ENCODE measurements at regions not wholly inside any gene's neighbourhood (a gene's known extent, or its start where the extent isn't known, plus 50 kb on each side); places are given as distances from the start of the nearest gene placed in this dataset.

GRCh38 chr4:117447925-117448324 is 362.5 kb upstream of the TRAM1L1 start:
- no peak for DNase-seq

GRCh38 chr4:117455088-117455487 is 369.7 kb upstream of the TRAM1L1 start:
- no peak for DNase-seq

DNA sequence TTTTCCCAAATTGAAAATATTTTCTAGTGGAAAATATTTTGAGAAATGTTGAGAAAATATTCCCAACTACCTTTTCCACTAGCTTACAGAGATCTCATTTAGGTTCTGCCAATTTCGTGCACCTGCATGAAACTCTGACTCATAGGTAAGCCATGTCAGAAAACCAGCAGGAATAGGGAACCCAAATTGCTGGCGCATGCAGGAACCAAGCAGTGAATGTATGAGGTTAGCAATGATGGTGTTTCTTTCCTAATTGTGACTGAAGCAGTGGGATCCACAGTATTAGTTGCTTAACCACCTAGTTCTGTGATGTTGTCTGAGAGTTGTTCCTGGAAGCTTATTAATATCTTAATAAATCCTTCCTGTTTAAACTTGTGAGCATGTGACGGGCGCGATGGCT is 381.0 kb upstream of the TRAM1L1 start:
- no peak for DNase-seq

DNA sequence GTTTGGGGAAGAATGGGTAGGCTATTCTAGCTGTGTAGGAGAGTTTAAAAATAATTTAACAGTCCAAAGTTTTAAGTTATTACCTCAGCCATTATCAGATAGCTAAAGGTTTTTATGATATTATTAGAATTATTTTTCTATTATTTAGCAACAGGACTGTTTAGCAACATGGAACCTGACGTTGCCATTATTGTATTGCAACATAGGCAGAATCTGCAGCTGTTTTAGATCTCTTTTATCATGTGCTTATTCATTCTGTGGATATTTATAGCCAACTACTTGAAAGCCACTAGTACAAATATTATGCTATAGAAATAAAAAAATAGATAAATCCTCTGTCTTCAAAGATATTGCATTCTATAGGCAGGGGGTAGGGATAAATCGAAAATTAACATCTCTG is 382.0 kb upstream of the TRAM1L1 start:
- no peak for DNase-seq

DNA sequence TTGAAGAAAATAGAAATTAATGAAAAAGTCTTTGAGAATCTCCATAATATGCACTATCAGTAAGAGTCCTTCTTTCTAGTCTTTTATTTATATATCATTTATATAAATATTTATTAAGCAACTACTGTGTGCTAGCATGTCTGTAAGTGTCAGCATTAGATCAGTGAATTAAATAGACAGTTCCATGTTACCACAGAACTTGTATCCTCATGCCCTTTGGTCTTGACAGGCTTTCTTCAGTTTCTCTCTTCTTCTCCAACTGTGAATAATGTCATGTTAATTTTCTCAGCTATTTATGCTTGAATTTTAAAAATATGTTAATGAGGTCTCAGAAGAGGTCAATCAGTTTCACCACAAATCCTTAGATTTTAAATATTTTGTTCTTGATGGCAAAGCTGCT is 389.6 kb upstream of the TRAM1L1 start:
- DNase-seq: no peak

GRCh38 chr4:117477925-117478324 is 392.5 kb upstream of the TRAM1L1 start:
- DNase-seq: no peak

DNA sequence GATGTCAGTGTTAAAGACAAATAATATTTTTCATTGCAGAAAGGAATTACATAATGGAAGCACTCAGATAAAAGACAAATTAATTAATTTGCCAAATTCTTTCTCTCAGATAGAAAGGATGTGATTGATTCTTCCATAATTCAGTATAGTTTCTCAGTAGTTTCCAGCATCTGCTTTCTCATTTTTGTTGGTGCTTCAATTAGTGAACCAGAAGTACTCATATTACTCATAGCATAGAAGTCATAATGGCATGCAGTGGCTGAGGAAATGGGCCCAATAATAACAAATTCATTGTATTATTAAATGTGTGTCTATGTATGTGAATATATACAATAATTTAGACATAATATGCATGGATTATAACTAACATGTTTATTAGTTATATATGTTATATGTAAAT is 393.3 kb upstream of the TRAM1L1 start:
- DNase-seq: no peak

DNA sequence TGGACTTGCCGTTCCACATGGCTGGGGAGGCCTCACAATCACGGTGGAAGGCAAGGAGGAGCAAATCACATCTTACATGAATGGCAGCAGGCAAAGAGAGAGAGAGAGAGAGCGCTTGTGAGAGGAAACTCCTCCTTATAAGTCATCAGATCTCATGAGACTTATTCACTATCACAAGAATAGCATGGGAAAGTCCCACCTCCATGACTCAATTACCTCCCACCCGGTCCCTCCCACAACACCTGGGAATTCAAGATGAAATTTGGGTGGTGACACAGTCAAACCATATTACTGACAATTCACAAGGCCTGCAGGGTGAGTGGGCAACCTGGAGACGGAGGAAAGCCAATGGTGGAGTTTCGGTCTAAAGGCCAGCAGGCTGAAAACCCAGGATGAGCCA is 394.3 kb upstream of the TRAM1L1 start:
- no peak for DNase-seq

DNA sequence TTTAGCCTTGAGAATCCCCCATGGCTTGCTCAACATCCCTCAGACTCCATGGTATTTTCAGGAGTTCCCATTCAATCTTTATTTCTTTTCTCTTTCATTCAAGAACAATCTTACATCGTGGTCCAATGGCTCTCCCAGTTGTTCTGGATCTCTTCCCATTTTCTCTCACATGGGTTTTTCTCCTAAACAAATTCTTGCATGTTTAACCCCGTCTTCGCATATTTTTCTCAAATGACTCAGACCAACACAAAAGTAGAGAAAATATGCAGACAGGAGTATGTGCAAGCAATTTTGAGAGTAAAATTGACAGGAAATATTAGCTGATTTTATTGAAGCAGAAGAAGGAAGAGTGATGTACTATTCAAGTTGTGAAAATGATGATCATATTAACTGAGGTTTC is 396.4 kb upstream of the TRAM1L1 start:
- DNase-seq: no peak

- no peak for DNase-seq
Measured at GRCh38 chr4:117488692-117489091, 403.3 kb upstream of the TRAM1L1 start.

DNA sequence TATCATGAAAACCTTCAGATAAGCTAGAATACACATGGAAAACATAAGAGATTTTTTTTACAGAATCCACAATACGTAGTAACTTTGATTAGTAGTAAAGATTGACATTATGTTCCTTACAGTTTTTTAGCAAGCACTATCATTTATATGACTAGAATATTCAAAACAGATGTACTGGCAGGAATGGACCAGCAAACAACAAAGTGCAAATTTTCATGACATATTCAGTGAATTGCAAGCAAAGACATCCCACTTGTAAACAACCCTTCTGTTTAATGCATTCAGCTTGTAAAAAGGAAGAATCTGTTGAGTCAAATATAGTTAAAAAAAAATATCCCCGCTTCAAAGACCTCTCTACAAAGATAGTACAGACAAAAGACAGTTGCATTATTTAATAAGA is 403.7 kb upstream of the TRAM1L1 start:
- no peak for DNase-seq

DNA sequence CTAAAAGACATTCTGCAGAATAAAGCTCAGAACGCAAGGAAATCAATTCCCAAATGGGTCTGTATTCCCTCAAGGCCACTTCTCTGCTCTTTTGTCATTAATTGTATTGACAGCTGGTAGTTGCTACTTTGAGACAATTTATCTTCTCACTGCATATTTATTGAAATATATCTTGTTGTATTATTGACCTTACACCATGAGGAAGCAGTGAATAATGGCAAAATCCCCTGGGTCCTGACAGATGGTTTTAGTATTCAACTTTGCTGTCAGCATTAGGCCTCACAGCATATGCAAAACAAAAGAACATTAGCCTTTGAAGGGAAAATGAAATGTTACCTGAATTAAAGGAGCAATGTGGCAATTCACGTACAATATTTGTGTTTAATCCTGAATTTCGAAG is 406.1 kb upstream of the TRAM1L1 start:
- DNase-seq: peak in 1 of 2 experiments; percentile 2

GRCh38 chr4:117495802-117496201 is 410.4 kb upstream of the TRAM1L1 start:
- DNase-seq: no peak

DNA sequence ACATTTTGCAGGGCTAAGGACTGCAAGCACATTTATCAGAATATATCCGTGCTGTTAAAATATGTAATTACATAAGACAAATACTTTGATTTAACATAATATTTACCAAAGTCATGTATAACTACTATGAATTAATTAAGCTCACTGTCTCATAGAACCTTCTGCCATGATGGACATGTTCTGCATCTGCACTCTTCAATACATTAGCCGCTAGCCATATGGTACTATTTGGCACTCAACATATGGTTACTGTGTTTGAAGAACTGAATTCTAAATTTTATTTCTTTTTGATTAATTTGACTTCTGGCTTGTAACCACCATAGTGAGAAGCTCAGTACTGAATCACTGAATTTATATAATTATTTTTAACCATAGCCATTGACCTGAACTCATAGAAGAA is 427.0 kb upstream of the TRAM1L1 start:
- DNase-seq: no peak

GRCh38 chr4:117514391-117515175 is 429.2 kb upstream of the TRAM1L1 start:
- no peak for DNase-seq

DNA sequence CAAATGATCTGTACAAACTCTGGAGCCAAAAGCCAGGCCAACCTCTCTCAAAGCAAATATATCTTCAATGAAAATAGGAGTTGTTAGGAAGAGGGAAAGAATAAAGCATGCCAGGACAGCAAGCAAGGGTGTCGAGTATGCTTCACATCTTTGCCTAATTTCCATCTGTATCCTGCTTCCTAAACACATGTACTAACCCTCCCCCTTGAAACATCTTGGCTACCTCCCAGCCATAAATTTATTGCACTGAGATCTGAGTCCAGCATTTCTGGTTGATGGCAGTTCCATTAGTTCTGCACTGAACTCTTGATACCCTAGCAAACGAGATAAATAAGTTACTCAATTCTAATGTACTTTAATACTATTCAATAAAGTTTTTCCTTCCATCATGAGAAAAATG is 430.5 kb upstream of the TRAM1L1 start:
- DNase-seq: no peak

DNA sequence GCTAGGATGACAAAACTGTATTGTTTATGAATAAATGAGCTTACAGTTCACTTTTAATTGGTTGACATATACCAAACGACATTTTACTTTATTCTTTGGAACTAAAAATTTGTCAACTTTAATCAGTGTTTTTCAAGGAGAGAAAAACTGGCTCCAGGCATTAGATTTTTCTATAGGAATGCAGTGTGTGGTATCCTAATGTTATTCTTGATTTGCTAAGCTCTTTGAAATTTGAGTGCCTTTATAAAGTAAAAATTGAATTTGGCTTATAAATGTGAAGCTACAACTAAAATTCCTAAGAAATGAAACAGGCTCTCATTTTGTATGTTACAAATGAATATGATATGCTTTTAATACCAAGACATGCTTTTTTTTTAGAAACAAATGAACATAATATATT is 442.2 kb upstream of the TRAM1L1 start:
- DNase-seq: no peak

DNA sequence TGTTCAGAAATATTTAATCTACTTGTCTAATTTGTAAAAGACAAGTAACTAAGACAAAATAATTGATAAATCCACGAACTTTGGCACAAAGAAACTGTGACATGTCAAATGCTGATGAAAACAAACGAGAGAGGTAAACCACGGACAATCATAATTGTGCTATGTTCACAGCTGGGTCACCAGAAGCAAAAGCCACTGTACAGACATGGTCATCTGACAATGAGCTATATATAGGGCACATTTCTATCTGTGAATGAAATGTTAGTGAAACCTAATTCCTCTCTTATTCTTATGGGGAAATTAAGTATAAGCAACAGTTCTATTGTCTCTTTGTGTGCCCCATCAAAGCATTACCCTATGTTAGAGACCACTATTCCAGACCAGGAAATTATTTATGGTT is 444.0 kb upstream of the TRAM1L1 start:
- no peak for DNase-seq

GRCh38 chr4:117533501-117533900 is 448.1 kb upstream of the TRAM1L1 start:
- DNase-seq: no peak

GRCh38 chr4:117545039-117545438 is 459.7 kb upstream of the TRAM1L1 start:
- no peak for DNase-seq

GRCh38 chr4:117549524-117549923 is 464.1 kb upstream of the TRAM1L1 start:
- no peak for DNase-seq

DNA sequence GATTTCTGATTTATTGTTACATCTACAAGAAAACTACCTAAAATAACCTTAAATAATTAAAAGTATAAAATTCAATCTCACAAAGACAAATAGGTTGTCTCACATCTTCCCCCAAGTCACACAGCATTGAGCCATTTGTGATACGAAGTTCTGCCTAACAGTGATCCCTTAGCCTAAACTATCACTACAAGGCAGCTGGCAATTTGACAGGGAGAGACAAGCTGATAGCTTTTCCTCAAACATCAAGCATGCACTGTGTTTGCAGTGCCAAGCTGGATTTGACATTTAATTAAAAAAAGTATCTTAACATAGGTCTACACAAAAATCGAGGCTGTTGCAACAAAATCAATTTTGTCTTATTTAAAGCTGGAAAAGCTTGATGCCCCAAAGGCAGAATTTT is 464.7 kb upstream of the TRAM1L1 start:
- DNase-seq: no peak

- peak in 1 of 2 experiments; percentile 13 for DNase-seq
Measured at GRCh38 chr4:117560329-117560728, 474.0 kb upstream of the NDST3 start.

DNA sequence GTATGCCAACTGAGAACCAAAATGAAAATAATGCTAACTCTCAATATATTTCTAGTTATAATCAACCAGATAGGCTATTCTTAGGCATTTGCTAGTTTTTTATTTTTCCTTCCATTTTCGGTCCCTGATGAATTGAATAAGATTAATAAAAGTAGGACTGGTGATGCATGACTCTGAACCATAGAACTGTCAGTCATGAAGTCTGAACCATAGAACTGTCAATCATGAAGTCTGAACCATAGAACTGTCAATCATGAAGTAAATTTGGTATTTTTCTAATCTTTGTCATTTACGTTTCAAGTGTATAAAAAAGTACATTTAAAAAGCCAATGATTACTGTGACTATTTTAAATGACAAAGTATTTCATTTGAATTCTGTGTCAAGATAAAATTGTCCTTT is 460.2 kb upstream of the NDST3 start:
- DNase-seq: no peak

DNA sequence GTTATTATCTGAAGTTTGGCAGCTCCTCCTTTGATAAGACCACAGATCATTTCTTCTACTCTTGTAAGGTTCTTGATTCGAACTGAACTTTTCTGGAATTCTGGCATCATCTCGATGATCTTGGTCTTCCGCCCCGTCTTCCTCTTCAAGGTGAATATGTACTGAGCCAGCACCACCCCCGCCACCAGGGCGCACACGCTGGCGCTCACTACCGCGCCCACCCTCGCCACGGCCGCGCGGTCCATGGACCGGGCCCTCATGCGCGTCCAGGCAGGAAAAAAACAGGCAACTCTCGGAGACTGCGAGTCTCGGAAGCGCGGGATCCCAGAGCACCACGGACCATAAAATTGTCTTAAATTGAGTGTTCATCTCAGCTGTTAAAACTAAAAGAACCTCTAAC is 458.4 kb upstream of the NDST3 start:
- DNase-seq: no peak

All from NCI-H526 (cell line).